Nephron (organoid): ENCODE measurements at regions not wholly inside any gene's neighbourhood (a gene's known extent, or its start where the extent isn't known, plus 50 kb on each side); places are given as distances from the start of the nearest gene placed in this dataset.

Source experiments
- H3K27ac Mint-ChIP-seq, 3 experiments: 2 replicates each; pipeline ENCODE4 v1.8.0; 2020; ENCODE audit warnings: mixed read lengths in 3 of 3, mild to moderate bottlenecking in 2 of 3, moderate library complexity in 1 of 3
- H3K27me3 Mint-ChIP-seq: 2 replicates; pipeline ENCODE4 v1.8.0; 2021; ENCODE audit warnings: low read depth, mild to moderate bottlenecking, moderate library complexity, mixed read lengths
- H3K36me3 Mint-ChIP-seq: 2 replicates; pipeline ENCODE4 v1.8.0; 2020; ENCODE audit warnings: low read depth, mixed read lengths
- H3K4me1 Mint-ChIP-seq: 2 replicates; pipeline ENCODE4 v1.8.0; 2020; ENCODE audit warnings: mixed read lengths
- H3K4me3 Mint-ChIP-seq, 3 experiments: 2 replicates each; pipeline ENCODE4 v1.8.0; 2020; ENCODE audit warnings: mild to moderate bottlenecking in 3 of 3, mixed read lengths in 3 of 3, moderate library complexity in 2 of 3
- H3K9me3 Mint-ChIP-seq: 2 replicates; pipeline ENCODE4 v1.8.0; 2020; ENCODE audit warnings: mixed read lengths
- CTCF ChIP-seq, 3 experiments: fragments of 200-600 bp; sonication (generic); IDR thresholded peaks; one replicate each; pipeline ENCODE4 v1.5.0; 2021; ENCODE audit warnings: antibody characterized with exemption in 3 of 3; ENCODE audit not compliant: unreplicated experiment in 3 of 3

- H3K27ac Mint-ChIP-seq = no peak overlapping the region
- no peak for TF ChIP-seq CTCF (IDR thresholded peaks at IDR 0.05; ENCODE audit: unreplicated experiment in 3 of 3)
- no peak overlapping the region for H3K4me3 Mint-ChIP-seq
- H3K4me1 Mint-ChIP-seq = peaks cover 7% of the 10 kb centered on the region
- no peaks in the 10 kb centered on the region for H3K36me3 Mint-ChIP-seq
- peaks cover 3% of the 10 kb centered on the region for H3K9me3 Mint-ChIP-seq
- H3K27me3 Mint-ChIP-seq = peaks cover 3% of the 10 kb centered on the region
These were observed 80.5 kb downstream of the KCNF1 start for GRCh38 chr2:10992023-10992791.

- H3K4me3 Mint-ChIP-seq = no peak overlapping the region
- H3K4me1 Mint-ChIP-seq = peaks cover 7% of the 10 kb centered on the region
- TF ChIP-seq CTCF (IDR thresholded peaks at IDR 0.05; ENCODE audit: unreplicated experiment in 3 of 3) = no peak
- H3K36me3 Mint-ChIP-seq = no peaks in the 10 kb centered on the region
- H3K27ac Mint-ChIP-seq = no peak overlapping the region
- peaks cover 3% of the 10 kb centered on the region for H3K9me3 Mint-ChIP-seq
- peaks cover 3% of the 10 kb centered on the region for H3K27me3 Mint-ChIP-seq
These were observed 81.3 kb downstream of the KCNF1 start for GRCh38 chr2:10993001-10993481.

- Mint-ChIP-seq H3K27ac (no peak overlapping the region), H3K4me1 (peaks cover 7% of the 10 kb centered on the region), H3K4me3 (no peak overlapping the region), H3K27me3 (peaks cover 3% of the 10 kb centered on the region), H3K9me3 (peaks cover 3% of the 10 kb centered on the region), H3K36me3 (no peaks in the 10 kb centered on the region)
- no peak for TF ChIP-seq CTCF (IDR thresholded peaks at IDR 0.05; ENCODE audit: unreplicated experiment in 3 of 3)
These were observed 83.7 kb downstream of the KCNF1 start for GRCh38 chr2:10995366-10995970.

GRCh38 chr2:11004199-11004598 lies 92.5 kb downstream of the KCNF1 start:
- peaks cover 4% of the 10 kb centered on the region for H3K4me1 Mint-ChIP-seq
- peaks cover 4% of the 10 kb centered on the region for H3K27me3 Mint-ChIP-seq
- H3K27ac Mint-ChIP-seq = no peak overlapping the region
- TF ChIP-seq CTCF (IDR thresholded peaks at IDR 0.05; ENCODE audit: unreplicated experiment in 3 of 3) = no peak
- no peaks in the 10 kb centered on the region for H3K9me3 Mint-ChIP-seq
- H3K36me3 Mint-ChIP-seq = no peaks in the 10 kb centered on the region
- no peak overlapping the region for H3K4me3 Mint-ChIP-seq

- Mint-ChIP-seq H3K9me3 (no peaks in the 10 kb centered on the region), H3K27me3 (peaks cover 4% of the 10 kb centered on the region), H3K36me3 (no peaks in the 10 kb centered on the region), H3K4me1 (peaks cover 10% of the 10 kb centered on the region), H3K4me3 (no peak overlapping the region), H3K27ac (no peak overlapping the region)
- no peak for TF ChIP-seq CTCF (IDR thresholded peaks at IDR 0.05; ENCODE audit: unreplicated experiment in 3 of 3)
These were observed 93.3 kb downstream of the KCNF1 start for GRCh38 chr2:11005032-11005431.
